ENCODE measurements at regions not wholly inside any gene's neighbourhood (a gene's known extent, or its start where the extent isn't known, plus 50 kb on each side); places are given as distances from the start of the nearest gene placed in this dataset.

DNA sequence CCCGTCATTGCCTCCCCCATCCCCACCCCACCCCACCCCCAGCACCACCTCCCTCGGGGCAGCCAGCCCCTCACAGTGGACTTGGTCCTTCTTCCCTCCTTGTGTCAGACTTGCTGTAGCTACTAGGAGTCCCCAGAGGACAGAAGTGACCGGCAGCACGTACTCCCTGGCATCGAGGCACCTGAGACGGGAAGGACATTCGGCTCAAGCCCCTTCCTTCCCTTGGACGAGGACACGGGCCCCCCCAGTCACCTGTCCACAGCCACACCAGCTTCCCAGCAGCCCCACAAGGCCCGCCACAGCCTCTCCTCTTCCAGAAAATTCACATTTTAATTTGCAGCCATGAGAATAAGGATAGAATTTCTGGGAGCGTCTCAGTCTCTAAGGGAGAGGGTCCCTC lies 267.8 kb upstream of the SHH start:
- TF ChIP-seq POLR2A (IDR thresholded peaks at IDR 0.05) (no peak), EP300 (IDR thresholded peaks at IDR 0.05) (no peak), POLR2AphosphoS5 (IDR thresholded peaks at IDR 0.05) (no peak)
- TF ChIP-seq, protein P1, sequence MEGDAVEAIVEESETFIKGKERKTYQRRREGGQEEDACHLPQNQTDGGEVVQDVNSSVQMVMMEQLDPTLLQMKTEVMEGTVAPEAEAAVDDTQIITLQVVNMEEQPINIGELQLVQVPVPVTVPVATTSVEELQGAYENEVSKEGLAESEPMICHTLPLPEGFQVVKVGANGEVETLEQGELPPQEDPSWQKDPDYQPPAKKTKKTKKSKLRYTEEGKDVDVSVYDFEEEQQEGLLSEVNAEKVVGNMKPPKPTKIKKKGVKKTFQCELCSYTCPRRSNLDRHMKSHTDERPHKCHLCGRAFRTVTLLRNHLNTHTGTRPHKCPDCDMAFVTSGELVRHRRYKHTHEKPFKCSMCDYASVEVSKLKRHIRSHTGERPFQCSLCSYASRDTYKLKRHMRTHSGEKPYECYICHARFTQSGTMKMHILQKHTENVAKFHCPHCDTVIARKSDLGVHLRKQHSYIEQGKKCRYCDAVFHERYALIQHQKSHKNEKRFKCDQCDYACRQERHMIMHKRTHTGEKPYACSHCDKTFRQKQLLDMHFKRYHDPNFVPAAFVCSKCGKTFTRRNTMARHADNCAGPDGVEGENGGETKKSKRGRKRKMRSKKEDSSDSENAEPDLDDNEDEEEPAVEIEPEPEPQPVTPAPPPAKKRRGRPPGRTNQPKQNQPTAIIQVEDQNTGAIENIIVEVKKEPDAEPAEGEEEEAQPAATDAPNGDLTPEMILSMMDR (IDR thresholded peaks at IDR 0.05): no peak

Measured in suprapubic skin (tissue), 4 donors.